ENCODE measurements at regions not wholly inside any gene's neighbourhood (a gene's known extent, or its start where the extent isn't known, plus 50 kb on each side); places are given as distances from the start of the nearest gene placed in this dataset.
"Not testable (repeated sequence)": the region's sequence is repeated elsewhere in the genome, so short reads cannot be mapped to it uniquely, and the experiment has no call there.

DNA sequence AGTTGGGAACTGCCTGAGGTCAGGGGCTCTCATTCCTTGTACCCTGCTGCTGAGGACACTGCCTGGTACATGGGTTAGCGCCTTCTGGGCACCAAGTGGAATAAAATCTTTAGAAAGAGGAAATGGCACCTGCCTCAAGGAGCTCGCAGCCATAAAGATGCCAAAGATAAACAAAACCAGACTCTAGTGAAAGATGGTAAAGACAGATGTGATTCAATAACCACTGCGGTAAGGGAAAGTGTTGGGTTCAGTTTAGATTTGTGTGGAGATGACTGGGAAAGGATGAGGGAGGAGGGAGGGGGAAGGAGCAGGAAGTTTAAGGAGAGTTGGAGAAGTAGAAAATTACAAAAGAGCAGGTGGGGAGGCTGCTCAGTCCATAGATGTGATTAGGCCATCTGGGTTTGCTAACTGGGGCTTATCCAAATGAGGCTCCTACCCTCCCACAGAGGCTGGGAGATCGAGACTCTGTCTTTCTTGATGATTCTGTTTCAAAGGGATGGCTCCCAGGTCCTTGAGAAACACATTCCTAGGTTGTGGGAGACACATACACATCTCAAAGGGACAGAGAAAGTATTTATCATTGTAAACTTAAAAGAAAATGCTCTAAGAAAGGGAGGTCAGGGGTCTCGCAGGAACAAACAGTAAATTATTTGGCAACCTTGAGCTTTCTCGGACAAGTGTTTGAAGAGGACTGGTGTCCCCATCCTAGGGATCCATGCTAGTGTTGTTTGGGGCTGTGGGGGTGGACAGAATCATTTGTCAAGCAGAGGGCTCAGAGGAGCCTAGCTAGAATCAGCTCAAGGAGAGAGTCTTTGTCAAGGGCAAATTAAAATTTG lies 65.7 kb upstream of the MORC3 start:
- no peak overlapping the region for H3K27ac ChIP-seq

DNA sequence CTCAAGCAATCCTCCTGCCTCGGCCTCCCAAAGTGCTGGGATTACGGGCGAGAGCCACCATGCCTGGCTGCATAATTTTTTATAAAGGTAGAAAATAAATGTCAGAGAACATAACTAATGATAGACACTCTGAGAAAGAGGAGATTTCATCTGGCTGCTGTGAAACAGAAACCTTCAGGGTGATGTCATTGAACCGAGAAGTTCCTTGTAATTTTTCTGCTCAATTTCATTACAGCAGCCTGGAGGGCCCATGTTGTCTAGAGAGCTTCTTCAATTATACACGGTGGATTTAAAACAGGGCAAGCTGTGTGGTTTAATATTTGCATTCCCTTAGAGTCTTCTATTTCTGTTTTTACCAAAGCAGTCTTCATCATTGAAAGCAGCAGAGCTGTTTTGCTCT lies 64.3 kb upstream of the MORC3 start:
- no peak overlapping the region for H3K27ac ChIP-seq
- H3K4me3 ChIP-seq = no peak overlapping the region
- in situ Hi-C loops (cut with MboI; ENCODE audit: low pct_unique_long_range_greater_than_20kb in 2 of 9, low sequenced_read_pairs in 9 of 9, unreplicated experiment in 9 of 9) = no loop called here
- no peaks in the 10 kb centered on the region for H3K4me1 ChIP-seq (replicated peaks in 1 of 2)
- peak in 1 of 8 experiments; percentile 47 for ATAC-seq (replicated peaks in 6 of 8)
- 40 to 100% (median 93%) methylated on average over 1 to 5 of the region's 5 CpGs; no CpG with 5 or more reads in 1 of the 10 experiments for WGBS, 10 experiments

More for the DNA sequence above, 65.7 kb upstream of the MORC3 start:
- ATAC-seq (replicated peaks in 6 of 8) = no peak
- in situ Hi-C loops (cut with MboI; ENCODE audit: low pct_unique_long_range_greater_than_20kb in 2 of 9, low sequenced_read_pairs in 9 of 9, unreplicated experiment in 9 of 9) = no loop called here
- 17 to 92% (median 60%) methylated on average over 1 to 4 of the region's 6 CpGs; no CpG with 5 or more reads in 1 of the 10 experiments for WGBS, 10 experiments
- no peaks in the 10 kb centered on the region for H3K4me1 ChIP-seq (replicated peaks in 1 of 2)
- no peak overlapping the region for H3K4me3 ChIP-seq

DNA sequence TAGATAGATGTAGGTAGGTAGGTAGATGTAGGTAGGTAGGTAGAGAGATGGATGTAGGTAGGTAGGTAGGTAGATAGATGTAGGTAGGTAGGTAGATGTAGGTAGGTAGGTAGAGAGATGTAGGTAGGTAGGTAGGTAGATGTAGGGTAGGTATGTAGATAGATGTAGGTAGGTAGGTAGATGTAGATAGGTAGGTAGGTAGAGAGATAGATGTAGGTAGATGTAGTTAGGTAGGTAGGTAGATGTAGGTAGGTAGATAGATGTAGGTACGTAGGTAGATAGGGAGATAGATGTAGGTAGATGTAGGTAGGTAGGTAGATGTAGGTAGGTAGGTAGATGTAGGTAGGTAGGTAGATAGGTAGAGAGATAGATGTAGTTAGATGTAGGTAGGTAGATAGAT lies 62.3 kb upstream of the MORC3 start:
- WGBS, 10 experiments = 53 to 93% (median 88%) methylated on average over 1 of the region's 1 CpG; no CpG with 5 or more reads in 3 of the 10 experiments
- no peak for ATAC-seq (replicated peaks in 6 of 8)
- in situ Hi-C loops (cut with MboI; ENCODE audit: low pct_unique_long_range_greater_than_20kb in 2 of 9, low sequenced_read_pairs in 9 of 9, unreplicated experiment in 9 of 9) = no loop called here
- Histone ChIP-seq H3K4me1 (replicated peaks in 1 of 2) (no peaks in the 10 kb centered on the region), H3K27ac (no peak overlapping the region), H3K4me3 (no peak overlapping the region)

DNA sequence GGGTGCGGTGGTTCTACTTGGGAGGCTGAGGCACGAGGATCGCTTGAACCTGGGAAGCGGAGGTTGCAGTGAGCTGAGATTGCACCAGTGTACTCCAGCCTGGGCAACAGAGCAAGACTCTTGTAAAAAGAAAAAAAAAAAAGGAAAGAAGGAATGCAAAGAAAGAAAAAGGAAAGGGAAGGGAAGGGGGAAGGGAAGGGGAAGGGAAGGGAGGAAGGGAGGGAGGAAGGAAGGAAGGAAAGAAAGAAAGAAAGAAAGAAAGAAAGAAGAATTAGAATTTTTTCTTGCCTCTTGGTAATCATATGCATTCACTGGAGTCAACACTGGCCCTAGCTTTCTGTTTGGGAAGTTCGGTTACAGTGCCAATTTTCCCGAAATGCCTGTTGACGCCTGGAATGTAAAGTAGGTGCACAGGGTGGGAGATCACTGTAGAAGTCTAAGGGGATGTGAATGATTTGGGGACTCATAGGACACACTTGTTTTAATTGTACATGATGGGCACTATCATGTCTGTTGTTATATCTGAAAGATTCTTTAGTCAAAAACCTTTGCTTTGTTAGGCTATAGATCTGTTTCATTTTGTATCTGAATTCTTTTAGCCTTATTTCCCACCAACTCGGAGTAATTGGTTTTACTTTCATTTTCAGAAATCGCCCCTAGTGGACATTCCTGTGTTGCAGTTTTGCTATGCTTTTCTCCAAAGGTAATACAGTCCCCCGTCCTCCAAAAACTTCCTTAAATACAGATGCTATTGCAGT lies 59.8 kb upstream of the MORC3 start:
- peak in 4 of 8 experiments; percentile 21 to 98 (median 96) for ATAC-seq (replicated peaks in 6 of 8)
- WGBS, 10 experiments = 11 to 100% (median 65%) methylated on average over 1 to 10 of the region's 10 CpGs; no CpG with 5 or more reads in 1 of the 10 experiments
- in situ Hi-C loops (cut with MboI; ENCODE audit: low pct_unique_long_range_greater_than_20kb in 2 of 9, low sequenced_read_pairs in 9 of 9, unreplicated experiment in 9 of 9) = no loop called here
- H3K4me3 ChIP-seq = peak overlapping the region in 1 of 5 donors; percentile 27
- no peaks in the 10 kb centered on the region for H3K4me1 ChIP-seq (replicated peaks in 1 of 2)
- no peak overlapping the region for H3K27ac ChIP-seq

DNA sequence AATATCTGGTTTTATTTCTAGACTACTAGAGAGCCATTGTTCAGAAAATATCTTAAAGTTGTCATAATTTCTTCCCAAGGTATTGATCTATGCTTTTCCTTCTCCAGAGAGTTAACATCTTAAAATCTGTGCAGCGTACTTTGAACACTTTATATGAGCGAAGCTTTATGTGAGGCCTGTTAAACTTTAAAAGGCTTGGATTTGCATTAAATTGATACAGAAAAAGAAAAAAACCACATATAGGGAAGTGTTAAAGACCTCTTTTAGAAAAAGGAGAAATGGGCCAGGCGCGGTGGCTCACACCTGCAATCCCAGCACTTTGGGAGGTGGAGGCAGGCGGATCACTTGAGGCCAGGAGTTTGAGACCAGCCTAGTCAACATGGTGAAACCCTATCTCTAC lies 59.2 kb upstream of the MORC3 start:
- Histone ChIP-seq H3K4me1 (replicated peaks in 1 of 2) (no peaks in the 10 kb centered on the region), H3K27ac (no peak overlapping the region), H3K4me3 (no peak overlapping the region)
- WGBS, 10 experiments = 91 to 100% (median 98%) methylated on average over 1 to 5 of the region's 5 CpGs
- no peak for ATAC-seq (replicated peaks in 6 of 8)
- in situ Hi-C loops (cut with MboI; ENCODE audit: low pct_unique_long_range_greater_than_20kb in 2 of 9, low sequenced_read_pairs in 9 of 9, unreplicated experiment in 9 of 9) = no loop called here

DNA sequence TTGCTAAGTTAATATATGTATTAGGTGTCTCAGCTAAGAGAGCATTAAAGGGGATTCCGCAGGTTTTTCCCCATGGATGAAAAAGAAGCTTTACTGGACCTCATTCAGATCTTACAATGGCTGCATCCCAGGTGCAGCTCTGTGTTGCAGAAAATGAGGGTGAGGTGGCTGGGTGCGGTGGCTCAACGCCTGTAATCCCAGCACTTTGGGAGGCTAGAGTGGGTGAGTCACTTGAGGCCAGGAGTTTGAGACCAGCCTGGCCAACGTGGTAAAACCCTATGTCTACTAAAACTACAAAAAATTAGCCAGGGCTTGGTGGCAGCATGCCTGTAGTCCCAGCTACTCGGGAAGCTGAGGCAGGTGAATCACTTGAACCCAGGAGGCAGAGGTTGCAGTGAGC lies 58.5 kb upstream of the MORC3 start:
- WGBS, 10 experiments = 67 to 100% (median 90%) methylated on average over 1 to 5 of the region's 5 CpGs; no CpG with 5 or more reads in 4 of the 10 experiments
- Histone ChIP-seq H3K4me3 (no peak overlapping the region), H3K27ac (no peak overlapping the region), H3K4me1 (replicated peaks in 1 of 2) (no peaks in the 10 kb centered on the region)
- ATAC-seq (replicated peaks in 6 of 8) = no peak
- in situ Hi-C loops (cut with MboI; ENCODE audit: low pct_unique_long_range_greater_than_20kb in 2 of 9, low sequenced_read_pairs in 9 of 9, unreplicated experiment in 9 of 9) = no loop called here

DNA sequence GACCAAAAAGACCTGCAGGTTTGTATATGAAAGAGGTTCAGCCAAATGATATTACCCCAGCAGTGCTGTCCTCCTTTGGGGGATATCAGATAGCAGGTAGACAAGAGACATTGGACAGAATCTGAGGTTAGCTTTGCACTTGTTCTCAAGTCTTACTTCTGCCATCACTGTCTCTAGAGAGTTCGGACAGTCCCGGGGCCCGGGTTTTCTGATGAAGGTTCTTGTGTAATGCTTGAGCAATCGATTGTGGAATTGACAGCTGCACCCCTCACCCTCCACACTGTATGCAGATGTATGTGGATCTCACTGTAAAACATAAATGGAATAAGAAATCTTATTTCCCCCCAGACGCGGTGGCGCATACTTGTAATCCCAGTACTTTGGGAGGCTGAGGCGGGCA lies 56.2 kb upstream of the MORC3 start:
- no peaks in the 10 kb centered on the region for H3K4me1 ChIP-seq (replicated peaks in 1 of 2)
- 60 to 100% (median 95%) methylated on average over 1 to 8 of the region's 8 CpGs; no CpG with 5 or more reads in 5 of the 10 experiments for WGBS, 10 experiments
- H3K27ac ChIP-seq = no peak overlapping the region
- no peak overlapping the region for H3K4me3 ChIP-seq
- in situ Hi-C loops (cut with MboI; ENCODE audit: low pct_unique_long_range_greater_than_20kb in 2 of 9, low sequenced_read_pairs in 9 of 9, unreplicated experiment in 9 of 9) = no loop called here
- no peak for ATAC-seq (replicated peaks in 6 of 8)

DNA sequence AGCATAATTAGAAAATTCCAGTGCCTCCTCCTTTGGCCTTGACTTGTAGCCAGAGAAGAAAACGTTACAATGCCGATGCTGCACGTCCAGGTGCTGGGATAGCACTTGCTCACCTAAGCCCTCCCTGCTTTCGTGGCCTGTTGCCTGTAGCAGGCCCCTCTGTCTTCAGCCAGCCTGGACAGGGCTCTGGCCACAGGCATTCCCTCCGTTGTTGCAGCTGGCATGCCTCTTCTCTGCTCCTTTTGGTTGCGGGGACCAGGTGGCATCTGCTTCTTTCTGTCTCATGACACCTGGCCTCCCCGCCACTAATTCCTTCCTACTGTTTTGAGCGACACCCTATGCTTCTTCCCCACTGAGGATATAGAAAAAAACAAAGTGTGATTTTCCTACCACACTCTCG lies 54.6 kb upstream of the MORC3 start:
- Histone ChIP-seq H3K4me1 (replicated peaks in 1 of 2) (no peaks in the 10 kb centered on the region), H3K4me3 (no peak overlapping the region), H3K27ac (no peak overlapping the region)
- 83 to 99% (median 92%) methylated on average over 4 to 8 of the region's 9 CpGs; no CpG with 5 or more reads in 5 of the 10 experiments for WGBS, 10 experiments
- in situ Hi-C loops (cut with MboI; ENCODE audit: low pct_unique_long_range_greater_than_20kb in 2 of 9, low sequenced_read_pairs in 9 of 9, unreplicated experiment in 9 of 9) = no loop called here
- no peak for ATAC-seq (replicated peaks in 6 of 8)

DNA sequence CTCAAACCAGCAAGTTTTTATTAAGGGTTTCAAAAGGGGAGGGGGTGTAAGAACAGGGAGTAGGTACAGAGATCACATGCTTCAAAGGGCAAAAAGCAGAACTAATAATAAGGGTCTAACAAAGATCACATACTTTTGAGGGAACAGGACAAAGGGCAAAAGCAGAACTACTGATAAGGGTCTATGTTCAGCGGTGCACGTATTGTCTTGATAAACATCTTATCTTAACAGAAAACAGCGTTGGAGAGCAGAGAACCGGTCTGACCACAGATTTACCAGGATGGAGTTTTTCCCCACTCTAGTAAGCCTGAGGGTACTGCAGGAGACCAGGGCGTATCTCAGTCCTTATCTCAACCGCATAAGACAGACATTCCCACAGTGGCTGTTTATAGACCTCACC lies 52.2 kb upstream of the MORC3 start:
- H3K4me1 ChIP-seq (replicated peaks in 1 of 2); in situ Hi-C loops (cut with MboI; ENCODE audit: low pct_unique_long_range_greater_than_20kb in 2 of 9, low sequenced_read_pairs in 9 of 9, unreplicated experiment in 9 of 9); H3K27ac ChIP-seq; ATAC-seq (replicated peaks in 6 of 8); H3K4me3 ChIP-seq: not testable (repeated sequence)
- 70 to 100% (median 100%) methylated on average over 1 to 6 of the region's 6 CpGs; no CpG with 5 or more reads in 3 of the 10 experiments for WGBS, 10 experiments

DNA sequence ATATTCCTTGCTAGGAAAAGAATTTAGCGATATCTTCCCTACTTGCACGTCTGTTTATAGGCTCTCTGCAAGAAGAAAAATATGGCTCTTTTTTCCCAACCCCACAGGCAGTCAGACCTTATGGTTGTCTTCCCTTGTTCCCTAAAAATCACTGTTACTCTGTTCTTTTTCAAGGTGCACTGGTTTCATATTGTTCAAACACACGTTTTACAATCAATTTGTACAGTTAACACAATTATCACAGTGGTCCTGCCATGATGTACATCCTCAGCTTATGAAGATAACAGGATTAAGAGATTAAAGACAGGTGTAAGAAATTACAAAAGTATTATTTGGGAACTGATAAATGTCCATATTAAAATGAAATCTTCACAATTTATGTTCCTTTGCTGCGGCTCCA lies 51.7 kb upstream of the MORC3 start:
- H3K4me1 ChIP-seq (replicated peaks in 1 of 2); H3K4me3 ChIP-seq; H3K27ac ChIP-seq; ATAC-seq (replicated peaks in 6 of 8); in situ Hi-C loops (cut with MboI; ENCODE audit: low pct_unique_long_range_greater_than_20kb in 2 of 9, low sequenced_read_pairs in 9 of 9, unreplicated experiment in 9 of 9): not testable (repeated sequence)
- WGBS, 10 experiments = 60 to 100% (median 90%) methylated on average over 1 to 4 of the region's 4 CpGs; no CpG with 5 or more reads in 5 of the 10 experiments

Measured in motor neuron (in vitro differentiated cells).